ENCODE measurements at regions not wholly inside any gene's neighbourhood (a gene's known extent, or its start where the extent isn't known, plus 50 kb on each side); places are given as distances from the start of the nearest gene placed in this dataset.

DNA sequence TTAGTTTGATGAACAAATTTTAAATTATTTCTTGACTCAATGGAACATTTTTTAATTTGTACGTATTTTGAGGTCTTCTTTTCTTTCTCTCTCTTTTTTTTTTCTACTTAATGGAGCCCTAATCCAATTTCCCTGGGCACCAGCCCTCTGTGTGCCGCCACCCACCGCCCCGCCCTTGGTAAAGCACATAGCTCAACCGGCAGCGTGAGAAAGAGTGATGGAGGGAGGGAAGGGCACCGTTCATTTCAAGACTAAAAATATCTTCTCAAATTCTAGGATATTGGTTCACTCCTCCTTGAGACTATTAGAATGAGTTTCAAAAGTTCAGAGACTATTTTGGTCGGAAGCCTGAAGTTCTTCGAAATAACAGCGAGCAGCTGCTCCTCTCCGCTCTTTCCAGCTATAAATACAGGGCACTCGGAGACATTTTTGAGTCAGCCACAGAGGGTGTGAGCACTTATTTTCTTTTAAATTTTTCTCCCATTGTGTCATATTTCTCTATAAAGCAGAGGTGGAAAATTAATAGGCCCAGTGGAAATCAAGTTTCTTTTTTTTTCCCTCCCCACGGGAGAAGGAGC is 731.7 kb upstream of the ID2 start:
- no CpG with 5 or more reads among the region's 13 CpGs for WGBS (ENCODE audit: insufficient coverage)
- intact Hi-C loops (cut with micrococcal nuclease): no loop called here
- Histone ChIP-seq H3K27ac (ENCODE audit: low read depth in 1 of 2, low read length in 2 of 2) (no peak overlapping the region), H3K4me3 (replicated peaks in 1 of 3; ENCODE audit: low read depth in 2 of 3, low read length in 3 of 3) (no peak overlapping the region), H3K27me3 (ENCODE audit: control insufficient read depth in 2 of 2, insufficient read depth in 2 of 2, low read length in 2 of 2) (no peaks in the 10 kb centered on the region), H2AFZ (ENCODE audit: insufficient read depth, low read depth, low read length, poor library complexity, severe bottlenecking) (no peak overlapping the region), H3K9me3 (replicated peaks in 1 of 2; ENCODE audit: control insufficient read depth in 1 of 2, insufficient read depth in 1 of 2, low read length in 2 of 2) (no peaks in the 10 kb centered on the region), H3K4me2 (replicated peaks; ENCODE audit: extremely low read depth, low read length, poor library complexity, severe bottlenecking) (no peak overlapping the region), H3K4me1 (ENCODE audit: control insufficient read depth in 1 of 2, insufficient read depth in 2 of 2, low read length in 2 of 2) (no peaks in the 10 kb centered on the region), H4K20me1 (ENCODE audit: insufficient read depth, low read length) (no peaks in the 10 kb centered on the region), H3K36me3 (replicated peaks in 1 of 2; ENCODE audit: control insufficient read depth in 1 of 2, insufficient read depth in 2 of 2, low read length in 2 of 2) (no peaks in the 10 kb centered on the region), H3K79me2 (ENCODE audit: insufficient read depth, low read length) (no peaks in the 10 kb centered on the region), H3K9ac (ENCODE audit: insufficient read depth, low read length, poor library complexity, severe bottlenecking) (no peak overlapping the region)
- no peak overlapping the region for H3K27ac Mint-ChIP-seq
- no peak overlapping the region for H3K4me3 Mint-ChIP-seq
- no peaks in the 10 kb centered on the region for H3K4me1 Mint-ChIP-seq
- H3K36me3 Mint-ChIP-seq: no peaks in the 10 kb centered on the region
- TF ChIP-seq, protein P1, sequence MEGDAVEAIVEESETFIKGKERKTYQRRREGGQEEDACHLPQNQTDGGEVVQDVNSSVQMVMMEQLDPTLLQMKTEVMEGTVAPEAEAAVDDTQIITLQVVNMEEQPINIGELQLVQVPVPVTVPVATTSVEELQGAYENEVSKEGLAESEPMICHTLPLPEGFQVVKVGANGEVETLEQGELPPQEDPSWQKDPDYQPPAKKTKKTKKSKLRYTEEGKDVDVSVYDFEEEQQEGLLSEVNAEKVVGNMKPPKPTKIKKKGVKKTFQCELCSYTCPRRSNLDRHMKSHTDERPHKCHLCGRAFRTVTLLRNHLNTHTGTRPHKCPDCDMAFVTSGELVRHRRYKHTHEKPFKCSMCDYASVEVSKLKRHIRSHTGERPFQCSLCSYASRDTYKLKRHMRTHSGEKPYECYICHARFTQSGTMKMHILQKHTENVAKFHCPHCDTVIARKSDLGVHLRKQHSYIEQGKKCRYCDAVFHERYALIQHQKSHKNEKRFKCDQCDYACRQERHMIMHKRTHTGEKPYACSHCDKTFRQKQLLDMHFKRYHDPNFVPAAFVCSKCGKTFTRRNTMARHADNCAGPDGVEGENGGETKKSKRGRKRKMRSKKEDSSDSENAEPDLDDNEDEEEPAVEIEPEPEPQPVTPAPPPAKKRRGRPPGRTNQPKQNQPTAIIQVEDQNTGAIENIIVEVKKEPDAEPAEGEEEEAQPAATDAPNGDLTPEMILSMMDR (IDR thresholded peaks at IDR 0.05): no peak
- no peak for DNase-seq
- H3K27me3 Mint-ChIP-seq (ENCODE audit: low read depth in 3 of 3): peaks cover 0 to 3% (median 2%) of the 10 kb centered on the region in 3 donors
- H3K9me3 Mint-ChIP-seq: peaks cover 0 to 2% (median 0%) of the 10 kb centered on the region in 7 donors

DNA sequence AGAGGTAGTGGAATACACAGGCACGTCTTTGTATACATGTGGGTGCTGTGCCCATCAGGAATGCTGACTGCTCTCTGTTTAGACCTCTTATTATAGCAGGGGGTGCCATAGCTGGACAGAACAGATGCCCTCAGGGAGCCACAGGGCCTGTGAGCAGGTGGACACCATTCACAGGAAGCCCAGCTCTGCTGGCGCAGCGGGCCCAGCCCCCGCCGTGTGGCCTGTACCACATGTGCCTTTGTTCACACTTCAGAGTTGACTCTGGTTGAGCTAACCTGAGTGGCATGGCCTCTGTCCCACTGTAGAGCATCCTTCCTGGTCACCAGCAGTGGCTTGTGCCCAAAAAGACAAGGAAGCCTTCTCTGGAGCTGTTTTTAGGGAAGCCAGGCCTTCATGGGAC is 730.9 kb upstream of the ID2 start:
- H3K36me3 ChIP-seq (replicated peaks in 1 of 2; ENCODE audit: control insufficient read depth in 1 of 2, insufficient read depth in 2 of 2, low read length in 2 of 2): no peaks in the 10 kb centered on the region
- 98% methylated on average over 4 of the region's 5 CpGs for WGBS (ENCODE audit: insufficient coverage)
- TF ChIP-seq, protein P1 (IDR thresholded peaks at IDR 0.05): no peak
- intact Hi-C loops (cut with micrococcal nuclease): no loop called here
- Mint-ChIP-seq H3K36me3 (no peaks in the 10 kb centered on the region), H3K4me3 (no peak overlapping the region), H3K27me3 (ENCODE audit: low read depth in 3 of 3) (peaks cover 0 to 3% (median 2%) of the 10 kb centered on the region in 3 donors), H3K4me1 (no peaks in the 10 kb centered on the region), H3K27ac (no peak overlapping the region), H3K9me3 (peaks cover 0 to 2% (median 0%) of the 10 kb centered on the region in 7 donors)
- no peaks in the 10 kb centered on the region for H3K79me2 ChIP-seq (ENCODE audit: insufficient read depth, low read length)
- H3K4me3 ChIP-seq (replicated peaks in 1 of 3; ENCODE audit: low read depth in 2 of 3, low read length in 3 of 3): no peak overlapping the region
- no peak overlapping the region for H3K4me2 ChIP-seq (replicated peaks; ENCODE audit: extremely low read depth, low read length, poor library complexity, severe bottlenecking)
- H3K4me1 ChIP-seq (ENCODE audit: control insufficient read depth in 1 of 2, insufficient read depth in 2 of 2, low read length in 2 of 2): no peaks in the 10 kb centered on the region
- H4K20me1 ChIP-seq (ENCODE audit: insufficient read depth, low read length): no peaks in the 10 kb centered on the region
- no peaks in the 10 kb centered on the region for H3K27me3 ChIP-seq (ENCODE audit: control insufficient read depth in 2 of 2, insufficient read depth in 2 of 2, low read length in 2 of 2)
- H3K27ac ChIP-seq (ENCODE audit: low read depth in 1 of 2, low read length in 2 of 2): no peak overlapping the region
- H3K9me3 ChIP-seq (replicated peaks in 1 of 2; ENCODE audit: control insufficient read depth in 1 of 2, insufficient read depth in 1 of 2, low read length in 2 of 2): no peaks in the 10 kb centered on the region
- DNase-seq: no peak
- no peak overlapping the region for H2AFZ ChIP-seq (ENCODE audit: insufficient read depth, low read depth, low read length, poor library complexity, severe bottlenecking)
- H3K9ac ChIP-seq (ENCODE audit: insufficient read depth, low read length, poor library complexity, severe bottlenecking): no peak overlapping the region

Measured in CD14-positive monocyte (primary cell).